C1 segment of cervical spinal cord (tissue), 14 donors: ENCODE measurements at regions not wholly inside any gene's neighbourhood (a gene's known extent, or its start where the extent isn't known, plus 50 kb on each side); places are given as distances from the start of the nearest gene placed in this dataset.

Experiments used
- DNase-seq, 14 donors: peaks; one replicate each; lab custom pipeline; 2025; lab: John Stamatoyannopoulos, UW

DNA sequence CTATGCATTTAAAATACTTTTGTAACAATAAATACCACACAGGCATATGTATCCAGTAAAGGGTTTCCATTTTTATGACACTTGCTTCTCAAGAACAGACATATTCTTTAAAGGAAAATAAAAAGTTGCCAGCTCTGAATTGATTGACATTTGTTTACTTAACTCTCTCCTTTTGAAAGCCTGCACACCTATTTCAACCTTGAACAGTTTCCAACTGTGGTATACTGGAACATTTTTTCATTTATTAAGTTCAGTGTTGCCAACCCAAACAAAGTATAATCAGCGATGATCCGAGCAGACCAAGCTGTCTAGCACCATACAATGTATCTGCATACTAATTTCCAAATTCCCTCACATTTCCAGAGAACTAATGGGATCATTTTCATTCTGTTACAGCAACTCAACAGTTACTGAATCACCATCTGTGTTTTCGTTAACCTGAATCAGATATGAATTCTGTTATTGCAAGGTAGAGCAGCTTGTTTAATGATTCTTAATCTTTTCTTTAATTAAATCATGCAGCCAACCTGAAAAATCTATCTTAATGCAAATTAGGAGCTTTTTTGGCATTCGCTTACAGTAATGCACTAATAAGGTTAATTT is 725.5 kb upstream of the ZEB2 start:
- no peak for DNase-seq

GRCh38 chr2:145235312-145235711 is 715.4 kb upstream of the ZEB2 start:
- no peak for DNase-seq

DNA sequence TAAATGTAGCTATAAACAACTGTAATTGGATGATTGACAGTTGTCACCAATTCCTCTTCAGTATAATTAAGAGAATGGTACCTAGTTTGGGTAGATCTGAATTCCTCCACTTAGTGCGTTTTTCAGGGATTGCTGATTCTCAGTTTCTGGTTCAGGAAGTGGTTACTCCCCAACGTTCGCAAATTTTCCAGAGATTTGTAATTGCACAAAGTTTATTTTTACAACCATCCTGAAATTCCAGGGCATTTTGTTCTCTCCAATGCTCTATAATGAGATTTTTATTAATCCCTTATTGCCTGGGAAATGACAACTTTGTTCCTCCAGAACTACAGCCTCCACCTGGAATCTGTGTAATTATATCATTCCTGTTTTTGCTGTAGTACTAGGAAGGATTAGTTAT is 710.6 kb upstream of the ZEB2 start:
- DNase-seq: no peak

DNA sequence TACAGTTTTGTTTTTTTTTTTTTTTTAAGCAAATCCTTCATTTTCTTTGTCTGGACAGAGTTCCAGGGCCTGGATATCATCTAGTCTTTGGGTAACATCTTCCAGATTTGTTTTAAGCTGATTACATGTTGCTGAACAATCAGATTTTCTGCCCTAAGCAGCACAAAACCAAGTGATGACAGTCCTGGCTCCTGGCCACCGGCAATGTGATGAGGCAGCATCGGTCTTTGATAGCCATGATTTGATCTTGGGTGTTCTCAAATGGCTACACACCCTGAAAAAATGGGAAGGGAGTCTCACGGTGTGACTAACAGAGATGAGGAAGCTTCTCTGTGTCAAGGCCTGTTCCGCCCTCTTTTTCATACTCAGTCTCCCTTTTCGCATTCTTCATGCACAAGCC is 708.6 kb upstream of the ZEB2 start:
- no peak for DNase-seq

DNA sequence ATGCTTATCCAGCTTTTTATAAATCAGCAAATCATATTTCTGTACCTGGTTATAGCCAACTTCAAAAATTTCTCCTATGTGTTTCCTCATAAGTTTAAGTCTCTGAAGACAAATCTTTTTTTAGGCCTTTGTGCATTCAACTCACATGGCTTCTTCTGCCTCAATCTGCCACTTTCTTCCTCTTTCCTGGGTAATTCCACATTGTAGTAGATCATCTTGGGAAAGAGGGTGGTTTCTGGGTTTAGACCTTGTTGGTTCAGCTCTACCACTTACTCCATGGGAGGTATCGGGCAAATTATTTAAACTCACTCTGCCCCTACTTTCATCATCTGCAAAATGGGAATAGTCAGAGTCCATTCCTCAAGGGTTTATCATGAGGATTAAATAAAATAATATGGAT is 707.0 kb upstream of the ZEB2 start:
- no peak for DNase-seq

- no peak for DNase-seq
Measured at GRCh38 chr2:145221516-145221915, 701.6 kb upstream of the ZEB2 start.

- no peak for DNase-seq
Measured at GRCh38 chr2:145221032-145221431, 701.1 kb upstream of the ZEB2 start.

DNA sequence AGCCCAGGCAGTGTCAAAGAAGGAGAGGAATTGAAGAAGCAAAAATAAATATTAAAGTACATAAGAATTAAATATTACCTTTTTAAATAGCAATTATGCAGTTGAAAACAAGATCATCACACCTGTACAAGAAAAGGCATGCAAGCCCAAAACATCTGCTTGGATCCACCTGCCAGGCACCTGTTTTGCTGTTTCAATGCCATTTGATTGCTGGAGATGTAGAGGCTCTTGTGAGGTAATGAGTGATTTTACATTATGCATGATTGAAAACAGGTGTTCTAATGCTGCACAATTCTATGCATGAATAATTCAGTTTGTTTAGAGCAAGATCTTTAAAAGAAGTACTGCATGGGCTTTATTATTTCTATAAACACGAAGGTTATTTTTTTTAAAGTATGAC is 700.6 kb upstream of the ZEB2 start:
- DNase-seq: no peak

- DNase-seq: no peak
Measured at GRCh38 chr2:145207884-145208283, 688.0 kb upstream of the ZEB2 start.

DNA sequence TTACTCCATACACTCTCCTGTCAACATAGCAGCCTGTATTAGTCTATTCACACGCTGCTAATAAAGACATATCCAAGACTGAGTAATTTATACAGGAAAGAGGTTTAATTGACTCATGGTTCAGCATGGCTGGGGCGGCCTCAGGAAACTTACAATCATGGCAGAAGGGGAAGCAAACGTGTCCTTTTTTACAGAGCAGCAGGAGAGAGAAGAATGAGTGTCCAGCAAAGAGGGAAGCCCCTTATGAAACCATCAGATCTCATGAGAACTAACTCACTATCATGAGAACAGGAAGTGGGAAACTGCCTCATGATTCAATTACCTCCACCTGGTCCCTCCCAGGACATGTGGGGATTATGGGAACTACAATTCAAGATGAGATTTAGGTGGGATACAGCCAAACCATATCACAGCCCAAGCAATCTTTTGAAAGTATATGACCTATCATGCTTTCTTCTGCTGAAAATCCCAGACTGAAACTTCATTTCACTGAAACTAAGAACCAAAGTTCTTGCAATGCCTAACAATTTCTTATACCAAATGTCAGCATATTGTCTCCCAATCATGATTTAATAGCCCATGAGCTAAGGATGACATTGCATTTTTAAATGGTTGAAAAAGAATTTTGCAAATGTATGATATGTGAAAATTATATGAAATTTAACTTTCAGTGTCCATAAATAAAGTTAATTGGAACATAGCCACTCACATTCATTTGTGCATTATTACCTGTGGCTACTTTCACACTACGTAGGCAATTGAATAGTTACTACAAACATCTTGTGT is 686.8 kb upstream of the ZEB2 start:
- DNase-seq: no peak

GRCh38 chr2:145203891-145204290 is 684.0 kb upstream of the ZEB2 start:
- no peak for DNase-seq

DNA sequence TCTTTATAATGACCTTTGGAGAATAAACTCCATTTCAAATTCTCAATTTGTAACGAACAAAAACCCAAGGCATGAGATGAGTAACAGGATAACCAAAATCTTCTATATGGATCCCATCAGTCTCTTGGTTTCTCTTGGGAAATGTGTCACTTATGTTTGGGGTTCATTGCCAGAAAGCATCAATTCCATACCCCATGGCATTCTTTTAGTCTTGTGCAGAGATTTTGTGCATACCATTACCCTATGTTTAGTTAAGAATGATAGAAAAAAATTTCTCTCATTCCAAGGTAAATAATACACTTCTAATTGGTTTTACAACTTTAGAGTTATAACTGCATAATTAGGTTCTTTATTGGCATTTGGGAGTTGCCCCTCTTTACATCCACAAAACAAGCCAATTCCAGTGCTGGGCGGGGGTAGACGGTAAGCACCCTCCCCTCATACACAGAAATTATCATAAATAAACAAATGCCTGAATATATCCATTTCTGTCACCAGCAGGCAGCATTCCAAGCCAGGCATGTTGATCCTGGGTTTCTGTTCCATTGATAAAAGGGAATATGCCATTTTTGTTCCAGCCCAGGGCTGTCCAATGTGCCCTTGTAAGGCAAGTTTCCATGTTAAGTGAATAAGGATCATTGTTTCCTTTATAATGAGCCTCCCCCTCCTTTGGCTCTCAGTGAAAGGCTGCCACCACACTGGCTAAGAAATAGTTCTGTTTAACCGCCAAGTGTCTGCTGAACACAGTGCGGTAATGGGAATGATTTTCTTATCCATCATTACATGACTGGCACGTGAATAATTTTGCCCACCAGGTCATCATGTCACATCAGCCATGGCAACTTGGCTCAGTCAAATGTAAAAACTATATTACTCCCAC is 680.1 kb upstream of the ZEB2 start:
- DNase-seq: peak in 7 of 14 donors; percentile 22 to 42 (median 33)

- peak in 2 of 14 donors; percentile 1 to 34 for DNase-seq
Measured at GRCh38 chr2:145199042-145199441, 679.1 kb upstream of the ZEB2 start.

DNA sequence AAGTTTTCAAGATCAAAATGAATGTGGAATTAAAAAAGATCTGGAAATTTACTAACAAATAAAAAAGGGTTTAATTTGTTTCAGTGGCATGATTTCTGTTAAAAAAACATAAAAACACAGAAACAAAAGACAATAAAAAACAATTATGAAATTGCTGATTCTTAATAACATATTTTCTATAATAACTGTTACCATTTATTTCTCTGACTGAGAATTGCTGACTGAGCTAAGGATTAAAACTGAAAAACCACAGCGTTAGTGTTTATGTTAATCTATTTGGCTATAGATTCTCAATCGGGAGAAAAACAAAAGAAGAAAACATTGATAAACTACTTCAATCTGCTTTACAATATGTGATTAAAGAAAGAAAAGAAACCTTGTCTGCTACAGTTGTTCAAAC is 678.6 kb upstream of the ZEB2 start:
- DNase-seq: no peak

- no peak for DNase-seq
Measured at GRCh38 chr2:145197944-145198343, 678.0 kb upstream of the ZEB2 start.

DNA sequence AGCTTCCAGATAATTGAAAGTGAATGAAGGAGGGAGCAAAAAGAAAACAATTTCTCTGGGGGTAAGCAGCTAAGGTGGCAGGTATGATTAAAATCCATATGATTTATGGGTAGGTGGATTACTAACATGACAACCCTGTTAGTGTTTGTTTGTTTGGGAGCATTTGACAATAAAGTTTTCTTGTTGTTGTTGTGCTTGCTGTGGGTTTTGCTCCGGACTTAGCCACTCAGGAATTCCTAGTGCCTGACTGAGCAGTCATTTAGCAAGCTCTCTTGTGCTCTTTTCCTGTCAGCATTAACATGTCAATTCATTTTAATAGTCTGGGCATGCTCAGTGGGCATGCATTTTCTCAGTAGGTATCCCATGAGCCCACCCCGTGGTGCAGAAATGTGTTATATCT is 674.8 kb upstream of the ZEB2 start:
- no peak for DNase-seq

- DNase-seq: no peak
Measured at GRCh38 chr2:145190031-145190703, 670.2 kb upstream of the ZEB2 start.

DNA sequence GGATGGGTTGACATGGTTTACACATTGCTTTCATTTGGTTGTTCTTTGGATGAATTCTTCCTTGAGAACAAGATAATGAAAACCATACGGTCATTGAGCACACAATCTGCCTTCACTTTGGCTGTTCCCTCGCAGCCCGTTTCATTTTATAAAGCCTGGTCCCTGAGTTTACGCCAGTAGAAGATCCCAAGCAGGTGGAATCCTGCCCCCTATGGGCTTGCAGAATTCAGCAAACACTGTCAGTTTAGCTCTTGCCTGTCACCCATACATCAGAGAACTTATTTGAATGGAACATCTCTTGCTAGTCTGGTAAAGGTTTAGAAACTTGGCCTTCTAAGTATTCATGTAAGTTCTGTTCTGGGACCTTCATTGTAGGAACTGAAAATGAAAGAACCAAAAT is 666.4 kb upstream of the ZEB2 start:
- peak in 1 of 14 donors; percentile 4 for DNase-seq

- DNase-seq: no peak
Measured at GRCh38 chr2:145185696-145186095, 665.8 kb upstream of the ZEB2 start.

GRCh38 chr2:145184741-145185651 is 665.1 kb upstream of the ZEB2 start:
- DNase-seq: no peak

DNA sequence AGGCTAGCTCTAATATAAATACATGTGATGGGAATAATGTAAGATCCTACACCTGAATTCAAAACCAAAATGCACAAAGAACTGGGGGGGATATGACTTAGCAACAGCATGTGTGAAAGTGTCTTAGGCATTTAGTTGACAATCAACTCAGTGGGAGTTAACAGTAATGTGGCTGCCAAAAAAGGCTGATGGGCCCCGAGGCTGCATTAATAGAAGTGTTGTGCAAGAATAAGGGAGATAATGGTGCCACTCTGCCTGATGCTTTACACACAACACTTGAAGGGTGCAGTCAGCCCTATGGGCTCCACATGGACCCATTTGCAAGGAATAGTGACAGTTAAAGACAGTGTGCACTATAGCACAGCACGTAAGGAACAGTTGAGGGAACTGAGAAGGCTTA is 649.4 kb upstream of the ZEB2 start:
- no peak for DNase-seq
